GM12878 (cell line): ENCODE measurements at regions not wholly inside any gene's neighbourhood (a gene's known extent, or its start where the extent isn't known, plus 50 kb on each side); places are given as distances from the start of the nearest gene placed in this dataset.

ENCODE experiments used
- BHLHE40 ChIP-seq, 2 experiments: fragments of 450-650 bp in 1 of 2; IDR thresholded peaks; 2 replicates each; pipeline ENCODE4 v1.6.1; 2011 to 2017; ENCODE audit warnings: low read depth in 2 of 2, borderline replicate concordance in 1 of 2, improper control_type of control experiment in 1 of 2, low read length in 1 of 2, mild to moderate bottlenecking in 1 of 2
- TF ChIP-seq, protein P1 (sequence below): IDR thresholded peaks from 2 replicates; pipeline ENCODE4 v1.6.1; 2012; ENCODE audit warnings: low read depth, low read length, improper control_type of control experiment
- TF ChIP-seq, protein P2 (sequence below), 3 experiments: IDR thresholded peaks in 2 of 3; conservative IDR thresholded peaks in 1 of 3; 2 replicates each; pipeline ENCODE4 v1.5.1; 2011; ENCODE audit warnings: low read depth in 3 of 3, low read length in 3 of 3, mild to moderate bottlenecking in 3 of 3, control low read depth in 2 of 3, moderate library complexity in 2 of 3, inconsistent platforms in 1 of 3, mixed read lengths in 1 of 3; ENCODE audit not compliant: control insufficient read depth in 2 of 3, insufficient read depth in 1 of 3; ENCODE audit errors: extremely low read depth in 1 of 3

DNA sequence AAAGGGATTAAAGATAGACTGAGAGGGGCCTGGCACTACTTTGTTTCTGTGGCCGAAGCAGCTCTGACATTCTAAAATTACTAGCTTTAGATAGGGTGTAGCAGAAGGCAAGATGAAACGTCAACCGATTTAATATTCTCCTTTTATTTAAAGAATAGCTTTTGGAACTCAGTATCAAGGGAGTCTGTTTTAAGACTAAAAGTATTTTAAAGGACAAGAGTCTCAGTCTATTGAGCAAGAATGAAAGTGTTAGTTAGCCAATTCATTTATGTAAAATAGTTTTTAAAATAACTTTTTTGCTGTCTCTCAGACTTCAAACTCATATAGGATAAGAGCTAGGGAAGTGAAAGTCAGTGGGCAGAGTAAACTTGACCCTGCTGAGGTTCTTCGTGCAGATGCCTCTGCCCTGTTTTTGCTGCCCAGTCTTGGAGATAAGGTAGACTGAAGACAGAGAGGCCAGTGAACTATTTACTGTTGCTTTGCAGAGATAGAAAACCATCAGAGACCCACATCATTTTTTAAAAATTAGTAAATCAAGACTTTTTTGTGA lies 1090.9 kb downstream of the ROBO2 start:
- TF ChIP-seq, protein P1, sequence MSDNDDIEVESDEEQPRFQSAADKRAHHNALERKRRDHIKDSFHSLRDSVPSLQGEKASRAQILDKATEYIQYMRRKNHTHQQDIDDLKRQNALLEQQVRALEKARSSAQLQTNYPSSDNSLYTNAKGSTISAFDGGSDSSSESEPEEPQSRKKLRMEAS: no peak
- TF ChIP-seq, protein P2, sequence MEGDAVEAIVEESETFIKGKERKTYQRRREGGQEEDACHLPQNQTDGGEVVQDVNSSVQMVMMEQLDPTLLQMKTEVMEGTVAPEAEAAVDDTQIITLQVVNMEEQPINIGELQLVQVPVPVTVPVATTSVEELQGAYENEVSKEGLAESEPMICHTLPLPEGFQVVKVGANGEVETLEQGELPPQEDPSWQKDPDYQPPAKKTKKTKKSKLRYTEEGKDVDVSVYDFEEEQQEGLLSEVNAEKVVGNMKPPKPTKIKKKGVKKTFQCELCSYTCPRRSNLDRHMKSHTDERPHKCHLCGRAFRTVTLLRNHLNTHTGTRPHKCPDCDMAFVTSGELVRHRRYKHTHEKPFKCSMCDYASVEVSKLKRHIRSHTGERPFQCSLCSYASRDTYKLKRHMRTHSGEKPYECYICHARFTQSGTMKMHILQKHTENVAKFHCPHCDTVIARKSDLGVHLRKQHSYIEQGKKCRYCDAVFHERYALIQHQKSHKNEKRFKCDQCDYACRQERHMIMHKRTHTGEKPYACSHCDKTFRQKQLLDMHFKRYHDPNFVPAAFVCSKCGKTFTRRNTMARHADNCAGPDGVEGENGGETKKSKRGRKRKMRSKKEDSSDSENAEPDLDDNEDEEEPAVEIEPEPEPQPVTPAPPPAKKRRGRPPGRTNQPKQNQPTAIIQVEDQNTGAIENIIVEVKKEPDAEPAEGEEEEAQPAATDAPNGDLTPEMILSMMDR (IDR thresholded peaks at IDR 0.05 in 2 of 3, conservative IDR thresholded peaks at IDR 0.05 in 1 of 3; ENCODE audit: control insufficient read depth in 2 of 3, extremely low read depth in 1 of 3, insufficient read depth in 1 of 3, low read depth in 3 of 3, low read length in 3 of 3): no peak
- no peak for TF ChIP-seq BHLHE40 (IDR thresholded peaks at IDR 0.05; ENCODE audit: borderline replicate concordance in 1 of 2, low read depth in 2 of 2, low read length in 1 of 2)
